HepG2 (cell line): ENCODE measurements at regions not wholly inside any gene's neighbourhood (a gene's known extent, or its start where the extent isn't known, plus 50 kb on each side); places are given as distances from the start of the nearest gene placed in this dataset.
A peak's percentile ranks its signal among the peaks of the same experiment; 100 is the strongest.

ENCODE experiments used
- ATAC-seq: fragments of 200-7000 bp; cut with Tn5 transposase; 3 replicates; pipeline ENCODE4 v1.9.1; 2020; ENCODE audit warnings: mild to moderate bottlenecking, moderate library complexity
- BruUV-seq: library from RNA; stranded (reverse); fragments of 400-500 nt; replicated peaks from 2 replicates; lab custom pipeline; 2021; lab: Mats Ljungman, UMichigan
- CTCF ChIA-PET: fragments of 300-600 bp; formaldehyde crosslinking; extraction: SDS; loops from one replicate; lab custom pipeline; 2021; ENCODE audit warnings: low total read pairs, inconsistent platforms, low intra/inter-chr PET ratio; lab: Yijun Ruan, JAX
- POLR2A ChIA-PET: fragments of 350-600 bp; sonication (Branson Sonifier 250); formaldehyde crosslinking; loops from one replicate; lab custom pipeline; 2020; ENCODE audit warnings: antibody characterized with exemption, inconsistent platforms; lab: Yijun Ruan, JAX
- DNase-seq: peaks from one replicate; pipeline ENCODE4 v3.0.0-alpha.2; 2015; ENCODE audit warnings: low spot score
- FAIRE-seq: peaks from 3 replicates; lab custom pipeline; 2011; peaks lifted over from hg19 to GRCh38; lab: Jason Lieb, UNC
- H2AFZ ChIP-seq: one replicate; pipeline ENCODE4 v1.6.1; 2011; ENCODE audit warnings: low read length, inconsistent platforms
- H3K27ac ChIP-seq: fragments of 300-600 bp; 3 replicates; pipeline ENCODE4 v1.8.0; 2011; ENCODE audit warnings: mixed run types, mild to moderate bottlenecking, mixed read lengths, low read length, inconsistent platforms; ENCODE audit not compliant: insufficient read depth; ENCODE audit errors: extremely low read length
- H3K27me3 ChIP-seq, 2 experiments: fragments of 200-600 bp in 1 of 2; 2 replicates in 1 of 2; 3 replicates in 1 of 2; pipeline versions ENCODE4 v1.6.0 to v1.8.0; 2011; ENCODE audit warnings: low read length in 2 of 2, mild to moderate bottlenecking in 2 of 2, moderate library complexity in 2 of 2, inconsistent platforms in 1 of 2; ENCODE audit not compliant: insufficient read depth in 2 of 2, control insufficient read depth in 1 of 2
- H3K36me3 ChIP-seq, 2 experiments: fragments of 200-600 bp in 1 of 2; replicated peaks in 1 of 2; 2 replicates in 1 of 2; 3 replicates in 1 of 2; pipeline versions ENCODE4 v1.5.1 to v1.8.0; 2011; ENCODE audit warnings: low read length in 2 of 2, inconsistent platforms in 1 of 2; ENCODE audit not compliant: insufficient read depth in 2 of 2, control insufficient read depth in 1 of 2
- H3K4me1 ChIP-seq: 2 replicates; pipeline ENCODE4 v1.5.1; 2012; ENCODE audit warnings: low read length, inconsistent platforms; ENCODE audit not compliant: insufficient read depth
- H3K4me2 ChIP-seq: 2 replicates; pipeline ENCODE4 v1.6.0; 2011; ENCODE audit warnings: low read depth, low read length, inconsistent platforms
- H3K4me3 ChIP-seq, 3 experiments: fragments of 200-600 bp in 1 of 3; sonication (generic), shearing (Covaris generic) in 1 of 3; replicated peaks in 1 of 3; 2 replicates each; pipeline ENCODE4 v1.5.1; 2011 to 2016; ENCODE audit warnings: low read length in 3 of 3, inconsistent platforms in 2 of 3, low read depth in 2 of 3, mild to moderate bottlenecking in 2 of 3, control low read depth in 1 of 3, mixed read lengths in 1 of 3; ENCODE audit not compliant: insufficient read depth in 1 of 3
- H3K79me2 ChIP-seq: one replicate; pipeline ENCODE4 v1.6.1; 2011; ENCODE audit warnings: low read length, inconsistent platforms; ENCODE audit not compliant: insufficient read depth
- H3K9ac ChIP-seq: 2 replicates; pipeline ENCODE4 v1.6.0; 2011; ENCODE audit warnings: mild to moderate bottlenecking, low read depth, low read length, inconsistent platforms; ENCODE audit not compliant: insufficient read depth
- H3K9me3 ChIP-seq: 2 replicates; pipeline ENCODE4 v1.5.1; 2012; ENCODE audit warnings: mild to moderate bottlenecking, low read length
- H4K20me1 ChIP-seq: 2 replicates; pipeline ENCODE4 v1.6.0; 2011; ENCODE audit warnings: inconsistent platforms, mild to moderate bottlenecking, low read length, moderate library complexity; ENCODE audit not compliant: insufficient read depth
- ATF7 ChIP-seq, 2 experiments: fragments of 450-650 bp in 1 of 2; sonication (generic) in 1 of 2; formaldehyde crosslinking in 1 of 2; IDR thresholded peaks; 2 replicates each; pipeline versions ENCODE4 v1.4.0 to v1.6.1; 2016 to 2020; ENCODE audit warnings: antibody characterized with exemption in 1 of 2, mild to moderate bottlenecking in 1 of 2, missing genetic modification reagents in 1 of 2
- CREB1 ChIP-seq, 2 experiments: fragments of 450-650 bp in 1 of 2; IDR thresholded peaks; 2 replicates each; pipeline ENCODE4 v1.6.1; 2016 to 2017; ENCODE audit warnings: control low read depth in 1 of 2, mild to moderate bottlenecking in 1 of 2, missing compliant biosample characterization in 1 of 2, missing genetic modification characterization in 1 of 2
- GTF2F1 ChIP-seq: fragments of 150-350 bp; IDR thresholded peaks from 2 replicates; pipeline ENCODE4 v1.6.1; 2014; ENCODE audit warnings: low read length
- HOXA9 ChIP-seq: sonication (generic); formaldehyde crosslinking; IDR thresholded peaks from 2 replicates; pipeline ENCODE4 v1.8.1; 2022; ENCODE audit warnings: missing genetic modification reagents, mild to moderate bottlenecking, moderate library complexity, borderline replicate concordance
- ONECUT2 ChIP-seq: sonication (generic); formaldehyde crosslinking; IDR thresholded peaks from 2 replicates; pipeline ENCODE4 v1.4.0; 2020; ENCODE audit warnings: missing genetic modification reagents
- RARA ChIP-seq: IDR thresholded peaks from 2 replicates; pipeline ENCODE4 v1.6.1; 2016; ENCODE audit warnings: missing genetic modification reagents, missing compliant biosample characterization
- RBM22 ChIP-seq: fragments of 200-400 bp; formaldehyde crosslinking; optimal IDR thresholded peaks from 2 replicates; pipeline ENCODE3; 2017; ENCODE audit warnings: mild to moderate bottlenecking, low read length, moderate library complexity
- SP4 ChIP-seq: sonication (generic); formaldehyde crosslinking; IDR thresholded peaks from 2 replicates; pipeline ENCODE4 v1.8.1; 2023; ENCODE audit warnings: mild to moderate bottlenecking, missing genetic modification reagents
- SRSF9 ChIP-seq: fragments of 200-400 bp; formaldehyde crosslinking; IDR thresholded peaks from 2 replicates; pipeline ENCODE4 v1.6.1; 2018; ENCODE audit warnings: borderline replicate concordance, mild to moderate bottlenecking, low read depth, low read length; ENCODE audit not compliant: insufficient read depth, poor library complexity, severe bottlenecking
- TEF ChIP-seq: sonication (generic); formaldehyde crosslinking; IDR thresholded peaks from 2 replicates; pipeline ENCODE4 v1.5.0; 2020; ENCODE audit warnings: missing genetic modification reagents
- THAP9 ChIP-seq: sonication (generic); formaldehyde crosslinking; IDR thresholded peaks from 2 replicates; pipeline ENCODE4; 2020; ENCODE audit warnings: missing genetic modification reagents, mild to moderate bottlenecking, borderline replicate concordance
- ZNF605 ChIP-seq: sonication (generic); formaldehyde crosslinking; IDR thresholded peaks from 2 replicates; pipeline ENCODE4 v1.8.0; 2022; ENCODE audit warnings: mild to moderate bottlenecking, missing genetic modification reagents
- ZNF619 ChIP-seq: sonication (generic); formaldehyde crosslinking; IDR thresholded peaks from 2 replicates; pipeline ENCODE4 v1.4.0; 2020; ENCODE audit warnings: mild to moderate bottlenecking, missing genetic modification reagents
- ZNF713 ChIP-seq: sonication (generic); formaldehyde crosslinking; IDR thresholded peaks from 2 replicates; pipeline ENCODE4 v1.4.0; 2020; ENCODE audit warnings: mild to moderate bottlenecking, missing genetic modification reagents
- WGBS: methylation state at CpG from one replicate; pipeline ENCODE4 v1.1.6; 2017; ENCODE audit warnings: low lambda C conversion rate; 5-methylcytosine and 5-hydroxymethylcytosine counted together
- in situ Hi-C: cut with HindIII; loops from 2 replicates; pipeline ENCODE4 v1.10.0; 2017; ENCODE audit warnings: low pct_unique_long_range_greater_than_20kb; ENCODE audit not compliant: extremely low pct_ligation_motif_present
- intact Hi-C: fragments of 100-400 bp; cut with micrococcal nuclease; formaldehyde crosslinking; loops from one replicate; pipeline ENCODE4 v1.10.0; 2022; ENCODE audit not compliant: unreplicated experiment

GRCh38 chr21:19874521-19874920 lies 1123.7 kb upstream of the NCAM2 start:
- TF ChIP-seq ZNF619 (CRISPR knock-in tag) (no peak), RBM22 (no peak), TEF (CRISPR knock-in tag) (no peak), GTF2F1 (no peak)
- TF ChIP-seq, all 625 proteins: peak for 0
- Histone ChIP-seq H3K36me3 (no peaks in the 10 kb centered on the region), H2AFZ (no peak overlapping the region), H3K79me2 (no peaks in the 10 kb centered on the region), H4K20me1 (no peaks in the 10 kb centered on the region), H3K9me3 (peaks cover 72% of the 10 kb centered on the region), H3K4me1 (no peaks in the 10 kb centered on the region), H3K4me2 (no peak overlapping the region), H3K9ac (no peak overlapping the region), H3K27ac (no peak overlapping the region), H3K4me3 (no peak overlapping the region), H3K27me3 (no peaks in the 10 kb centered on the region)
- no peak for DNase-seq
- no peak for ATAC-seq
- intact Hi-C loops, result no loop called here
- in situ Hi-C loops, result no loop called here
- FAIRE-seq, result no peak
- ChIA-PET CTCF (no interaction called here), POLR2A (no interaction called here)
- BruUV-seq, result no TSS peak
- 4% methylated on average over 2 of the region's 2 CpGs for WGBS

- intact Hi-C loops, result no loop called here
- Histone ChIP-seq H3K4me3 (no peak overlapping the region), H3K9me3 (peaks cover 86% of the 10 kb centered on the region), H3K27me3 (no peaks in the 10 kb centered on the region), H3K27ac (no peak overlapping the region), H3K4me2 (no peak overlapping the region), H3K4me1 (no peaks in the 10 kb centered on the region), H3K36me3 (no peaks in the 10 kb centered on the region), H4K20me1 (no peaks in the 10 kb centered on the region), H3K9ac (no peak overlapping the region), H2AFZ (no peak overlapping the region), H3K79me2 (no peaks in the 10 kb centered on the region)
- in situ Hi-C loops, result no loop called here
- FAIRE-seq, result no peak
- no peak for DNase-seq
- ATAC-seq, result no peak
- 11% methylated on average over 3 of the region's 3 CpGs for WGBS
- no TSS peak for BruUV-seq
- ChIA-PET POLR2A (no interaction called here), CTCF (no interaction called here)
- TF ChIP-seq THAP9 (CRISPR knock-in tag) (no peak), RARA (CRISPR knock-in tag) (no peak), CREB1 (IDR thresholded peaks at IDR 0.05) (peak; percentile 57), CREB1 (CRISPR knock-in tag; IDR thresholded peaks at IDR 0.05) (no peak), ZNF713 (CRISPR knock-in tag) (no peak), SP4 (no peak), ZNF605 (CRISPR knock-in tag) (no peak), SRSF9 (no peak), HOXA9 (CRISPR knock-in tag) (no peak), ONECUT2 (no peak), ATF7 (IDR thresholded peaks at IDR 0.05) (peak; percentile 67), ATF7 (CRISPR knock-in tag; IDR thresholded peaks at IDR 0.05) (no peak)
Measured at GRCh38 chr21:19878133-19878532, 1120.1 kb upstream of the NCAM2 start.
